CD4-positive, alpha-beta T cell treated with Interleukin-10 for 1 hour (primary cell): ENCODE measurements at regions not wholly inside any gene's neighbourhood (a gene's known extent, or its start where the extent isn't known, plus 50 kb on each side); places are given as distances from the start of the nearest gene placed in this dataset.

Source experiments
- DNase-seq: peaks from one replicate; pipeline ENCODE4 v3.0.0-alpha.2; 2020

- no peak for DNase-seq
These were observed 886.2 kb upstream of the GHITM start for GRCh38 chr10:83253011-83253671.

- no peak for DNase-seq
These were observed 884.6 kb upstream of the GHITM start for GRCh38 chr10:83254698-83255097.

GRCh38 chr10:83262434-83262833 is 876.9 kb upstream of the GHITM start:
- no peak for DNase-seq

- no peak for DNase-seq
These were observed 866.5 kb upstream of the GHITM start for GRCh38 chr10:83272666-83273434.

GRCh38 chr10:83274088-83274487 is 865.2 kb upstream of the GHITM start:
- no peak for DNase-seq

- no peak for DNase-seq
These were observed 862.3 kb upstream of the GHITM start for GRCh38 chr10:83276971-83277370.

GRCh38 chr10:83283151-83283550 is 856.2 kb upstream of the GHITM start:
- DNase-seq, result no peak

GRCh38 chr10:83287374-83287773 is 851.9 kb upstream of the GHITM start:
- no peak for DNase-seq

GRCh38 chr10:83289373-83289772 is 849.9 kb upstream of the GHITM start:
- DNase-seq, result no peak

GRCh38 chr10:83289948-83290347 is 849.4 kb upstream of the GHITM start:
- no peak for DNase-seq

- DNase-seq, result no peak
These were observed 837.6 kb upstream of the GHITM start for GRCh38 chr10:83301732-83302131.

- DNase-seq, result no peak
These were observed 836.7 kb upstream of the GHITM start for GRCh38 chr10:83302623-83303022.

- DNase-seq, result no peak
These were observed 828.6 kb upstream of the GHITM start for GRCh38 chr10:83310688-83311087.

GRCh38 chr10:83312570-83312969 is 826.7 kb upstream of the GHITM start:
- no peak for DNase-seq

GRCh38 chr10:83332690-83333089 is 806.6 kb upstream of the GHITM start:
- DNase-seq, result no peak

- no peak for DNase-seq
These were observed 805.7 kb upstream of the GHITM start for GRCh38 chr10:83333566-83333965.

- DNase-seq, result no peak
These were observed 795.6 kb upstream of the GHITM start for GRCh38 chr10:83343676-83344075.

GRCh38 chr10:83346266-83346910 is 792.9 kb upstream of the GHITM start:
- DNase-seq, result no peak

GRCh38 chr10:83352588-83352987 is 786.7 kb upstream of the GHITM start:
- DNase-seq, result no peak

GRCh38 chr10:83354456-83354855 is 784.9 kb upstream of the GHITM start:
- no peak for DNase-seq

- no peak for DNase-seq
These were observed 782.3 kb upstream of the GHITM start for GRCh38 chr10:83357004-83357403.

- no peak for DNase-seq
These were observed 781.7 kb upstream of the GHITM start for GRCh38 chr10:83357627-83358026.

- DNase-seq, result no peak
These were observed 772.3 kb upstream of the GHITM start for GRCh38 chr10:83367036-83367435.
